ENCODE measurements at regions not wholly inside any gene's neighbourhood (a gene's known extent, or its start where the extent isn't known, plus 50 kb on each side); places are given as distances from the start of the nearest gene placed in this dataset.

DNA sequence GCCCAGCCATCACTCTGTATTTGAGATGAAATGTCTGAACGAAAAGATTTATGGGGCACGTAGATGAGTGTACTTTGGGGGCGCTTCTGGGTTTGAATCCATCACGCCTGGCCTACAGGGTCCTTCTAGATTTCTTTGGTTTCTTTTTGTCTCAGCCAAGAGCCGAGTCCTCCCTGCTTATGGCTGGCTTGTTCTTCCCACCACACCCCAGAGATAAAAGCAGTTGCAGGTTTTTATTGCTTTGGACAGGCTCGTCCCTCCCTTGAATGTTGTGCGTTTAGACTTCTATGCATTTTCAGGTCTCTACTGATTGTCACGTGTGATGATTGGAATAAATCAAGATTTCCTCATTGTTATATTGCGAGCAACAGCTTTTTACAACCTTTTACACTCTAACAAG lies 104.8 kb upstream of the CHRNA7 start:
- H3K4me3 Mint-ChIP-seq (ENCODE audit: low read depth, unreplicated experiment), result no peak overlapping the region
- no TSS peak for BruUV-seq (replicated peaks)
- H3K9me3 Mint-ChIP-seq (ENCODE audit: low read depth, unreplicated experiment), result no peaks in the 10 kb centered on the region
- no peak overlapping the region for H3K27ac Mint-ChIP-seq (ENCODE audit: unreplicated experiment)
- TF ChIP-seq, protein P1, sequence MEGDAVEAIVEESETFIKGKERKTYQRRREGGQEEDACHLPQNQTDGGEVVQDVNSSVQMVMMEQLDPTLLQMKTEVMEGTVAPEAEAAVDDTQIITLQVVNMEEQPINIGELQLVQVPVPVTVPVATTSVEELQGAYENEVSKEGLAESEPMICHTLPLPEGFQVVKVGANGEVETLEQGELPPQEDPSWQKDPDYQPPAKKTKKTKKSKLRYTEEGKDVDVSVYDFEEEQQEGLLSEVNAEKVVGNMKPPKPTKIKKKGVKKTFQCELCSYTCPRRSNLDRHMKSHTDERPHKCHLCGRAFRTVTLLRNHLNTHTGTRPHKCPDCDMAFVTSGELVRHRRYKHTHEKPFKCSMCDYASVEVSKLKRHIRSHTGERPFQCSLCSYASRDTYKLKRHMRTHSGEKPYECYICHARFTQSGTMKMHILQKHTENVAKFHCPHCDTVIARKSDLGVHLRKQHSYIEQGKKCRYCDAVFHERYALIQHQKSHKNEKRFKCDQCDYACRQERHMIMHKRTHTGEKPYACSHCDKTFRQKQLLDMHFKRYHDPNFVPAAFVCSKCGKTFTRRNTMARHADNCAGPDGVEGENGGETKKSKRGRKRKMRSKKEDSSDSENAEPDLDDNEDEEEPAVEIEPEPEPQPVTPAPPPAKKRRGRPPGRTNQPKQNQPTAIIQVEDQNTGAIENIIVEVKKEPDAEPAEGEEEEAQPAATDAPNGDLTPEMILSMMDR (IDR thresholded peaks at IDR 0.05; ENCODE audit: unreplicated experiment), result no peak
- intact Hi-C loops (cut with micrococcal nuclease; ENCODE audit: unreplicated experiment), result no loop called here
- no peaks in the 10 kb centered on the region for H3K27me3 Mint-ChIP-seq (ENCODE audit: unreplicated experiment)
- no peak for DNase-seq
- H3K4me1 Mint-ChIP-seq (ENCODE audit: low read depth, unreplicated experiment), result no peaks in the 10 kb centered on the region
- H3K36me3 Mint-ChIP-seq (ENCODE audit: insufficient read depth, unreplicated experiment), result no peaks in the 10 kb centered on the region
- CTCF ChIA-PET, result interaction anchor here (0.6 kb wide), 1 partner anchor 359 kb away, joined by 3 read pairs; no protein-coding TSS in a partner anchor

DNA sequence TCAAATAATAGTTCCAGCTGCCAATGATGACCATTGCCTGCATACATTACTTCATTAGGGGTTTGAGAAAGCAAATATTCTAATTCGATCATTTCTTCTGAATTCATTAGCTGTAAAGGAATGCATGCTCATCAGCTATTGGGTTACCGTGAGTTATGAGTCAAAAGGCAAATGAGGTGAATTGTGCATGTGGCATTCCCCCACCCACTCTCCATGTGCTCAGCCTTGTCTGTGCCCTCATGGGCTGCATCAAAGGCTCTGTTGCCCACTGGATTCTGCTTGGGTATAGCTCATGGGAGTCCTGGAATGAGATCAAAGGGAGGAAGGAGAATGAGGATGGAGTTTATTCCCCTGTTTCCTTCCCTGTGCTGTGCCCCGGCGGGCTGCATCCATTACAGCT lies 99.3 kb upstream of the CHRNA7 start:
- CTCF ChIA-PET, result no interaction called here
- Mint-ChIP-seq H3K4me1 (ENCODE audit: low read depth, unreplicated experiment) (no peaks in the 10 kb centered on the region), H3K27me3 (ENCODE audit: unreplicated experiment) (no peaks in the 10 kb centered on the region), H3K4me3 (ENCODE audit: low read depth, unreplicated experiment) (no peak overlapping the region), H3K36me3 (ENCODE audit: insufficient read depth, unreplicated experiment) (no peaks in the 10 kb centered on the region), H3K9me3 (ENCODE audit: low read depth, unreplicated experiment) (no peaks in the 10 kb centered on the region), H3K27ac (ENCODE audit: unreplicated experiment) (no peak overlapping the region)
- DNase-seq, result no peak
- intact Hi-C loops (cut with micrococcal nuclease; ENCODE audit: unreplicated experiment), result no loop called here
- TF ChIP-seq, protein P1 (IDR thresholded peaks at IDR 0.05; ENCODE audit: unreplicated experiment), result no peak
- no TSS peak for BruUV-seq (replicated peaks)

DNA sequence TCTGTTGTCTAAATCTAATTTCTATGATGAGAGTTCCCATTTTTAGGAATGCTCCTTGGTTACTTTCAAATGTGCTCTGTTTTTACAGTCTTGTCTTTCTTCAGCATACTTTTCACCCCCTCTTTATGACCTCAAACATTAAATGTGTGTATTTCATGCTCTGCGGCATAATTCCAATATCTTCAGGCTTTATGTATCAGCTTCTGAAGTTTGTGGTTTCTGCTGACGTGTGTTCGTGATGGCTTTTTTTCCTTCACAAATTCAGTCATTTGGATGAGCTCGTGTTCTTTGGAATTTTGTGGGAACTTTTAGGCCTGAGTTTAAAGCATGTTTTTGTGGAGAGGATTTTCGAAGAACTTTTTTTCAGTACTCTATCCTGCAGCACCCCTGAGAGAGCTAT lies 97.7 kb upstream of the CHRNA7 start:
- Mint-ChIP-seq H3K4me3 (ENCODE audit: low read depth, unreplicated experiment) (no peak overlapping the region), H3K27me3 (ENCODE audit: unreplicated experiment) (no peaks in the 10 kb centered on the region), H3K9me3 (ENCODE audit: low read depth, unreplicated experiment) (no peaks in the 10 kb centered on the region), H3K36me3 (ENCODE audit: insufficient read depth, unreplicated experiment) (no peaks in the 10 kb centered on the region), H3K4me1 (ENCODE audit: low read depth, unreplicated experiment) (no peaks in the 10 kb centered on the region), H3K27ac (ENCODE audit: unreplicated experiment) (no peak overlapping the region)
- CTCF ChIA-PET, result no interaction called here
- no TSS peak for BruUV-seq (replicated peaks)
- DNase-seq, result no peak
- TF ChIP-seq, protein P1 (IDR thresholded peaks at IDR 0.05; ENCODE audit: unreplicated experiment), result no peak
- intact Hi-C loops (cut with micrococcal nuclease; ENCODE audit: unreplicated experiment), result no loop called here

- H3K27me3 Mint-ChIP-seq (ENCODE audit: unreplicated experiment), result no peaks in the 10 kb centered on the region
These were observed 95.5 kb upstream of the CHRNA7 start for GRCh38 chr15:31934821-31935220.

More at GRCh38 chr15:31934821-31935220, 95.5 kb upstream of the CHRNA7 start:
- DNase-seq, result no peak
- intact Hi-C loops (cut with micrococcal nuclease; ENCODE audit: unreplicated experiment), result no loop called here
- Mint-ChIP-seq H3K4me1 (ENCODE audit: low read depth, unreplicated experiment) (no peaks in the 10 kb centered on the region), H3K36me3 (ENCODE audit: insufficient read depth, unreplicated experiment) (no peaks in the 10 kb centered on the region), H3K4me3 (ENCODE audit: low read depth, unreplicated experiment) (no peak overlapping the region), H3K9me3 (ENCODE audit: low read depth, unreplicated experiment) (no peaks in the 10 kb centered on the region), H3K27ac (ENCODE audit: unreplicated experiment) (no peak overlapping the region)
- CTCF ChIA-PET, result no interaction called here
- TF ChIP-seq, protein P1 (IDR thresholded peaks at IDR 0.05; ENCODE audit: unreplicated experiment), result no peak
- no TSS peak for BruUV-seq (replicated peaks)

Measured in Calu3 (cell line).